SJSA1 (cell line): ENCODE measurements at regions not wholly inside any gene's neighbourhood (a gene's known extent, or its start where the extent isn't known, plus 50 kb on each side); places are given as distances from the start of the nearest gene placed in this dataset.

Source experiments
- DNase-seq, 2 experiments: peaks; one replicate each; pipeline ENCODE4 v3.0.0-alpha.2; 2015 to 2020; ENCODE audit warnings: low spot score in 2 of 2, low read depth in 1 of 2
- H3K27ac ChIP-seq: fragments of 250-450 bp; sonication (Bioruptor Pico); 2 replicates; pipeline ENCODE4 v1.5.1; 2020; ENCODE audit warnings: mild to moderate bottlenecking, moderate library complexity
- H3K27me3 ChIP-seq: fragments of 250-450 bp; sonication (Bioruptor Pico); replicated peaks from 2 replicates; pipeline ENCODE4 v1.5.1; 2020; ENCODE audit warnings: mild to moderate bottlenecking, moderate library complexity
- H3K36me3 ChIP-seq: fragments of 250-450 bp; sonication (Bioruptor Pico); 2 replicates; pipeline ENCODE4 v1.5.1; 2020; ENCODE audit warnings: mild to moderate bottlenecking
- H3K4me1 ChIP-seq: fragments of 250-450 bp; sonication (Bioruptor Pico); replicated peaks from 2 replicates; pipeline ENCODE4 v1.6.1; 2021; ENCODE audit warnings: mild to moderate bottlenecking
- H3K4me3 ChIP-seq: fragments of 250-450 bp; sonication (Bioruptor Pico); 2 replicates; pipeline ENCODE4 v1.5.1; 2020; ENCODE audit warnings: mild to moderate bottlenecking
- H3K9me3 ChIP-seq: fragments of 250-450 bp; sonication (Bioruptor Pico); replicated peaks from 2 replicates; pipeline ENCODE4 v1.5.1; 2020; ENCODE audit warnings: mild to moderate bottlenecking

GRCh38 chr11:29751618-29752017, 265.2 kb downstream of the KCNA4 start:
- Histone ChIP-seq H3K27ac (no peak overlapping the region), H3K9me3 (no peaks in the 10 kb centered on the region), H3K4me1 (no peaks in the 10 kb centered on the region), H3K4me3 (no peak overlapping the region), H3K36me3 (no peaks in the 10 kb centered on the region), H3K27me3 (no peaks in the 10 kb centered on the region; the same call in 1 of the 2 replicates)
- no peak for DNase-seq

- H3K27ac ChIP-seq, result no peak overlapping the region
- H3K4me1 ChIP-seq, result no peaks in the 10 kb centered on the region
- DNase-seq, result no peak
- H3K4me3 ChIP-seq, result no peak overlapping the region
- no peaks in the 10 kb centered on the region for H3K36me3 ChIP-seq
- no peaks in the 10 kb centered on the region for H3K9me3 ChIP-seq
- no peaks in the 10 kb centered on the region; the same call in 1 of the 2 replicates for H3K27me3 ChIP-seq
Measured at GRCh38 chr11:29750392-29750791, 266.4 kb downstream of the KCNA4 start.

- H3K36me3 ChIP-seq, result no peaks in the 10 kb centered on the region
Measured at GRCh38 chr11:29734287-29734686, 282.5 kb downstream of the KCNA4 start.

GRCh38 chr11:29713831-29714320, 303.0 kb downstream of the KCNA4 start:
- H3K36me3 ChIP-seq, result no peaks in the 10 kb centered on the region
- no peak overlapping the region for H3K27ac ChIP-seq
- no peak overlapping the region for H3K4me3 ChIP-seq
- no peaks in the 10 kb centered on the region for H3K9me3 ChIP-seq
- no peaks in the 10 kb centered on the region for H3K27me3 ChIP-seq
- no peaks in the 10 kb centered on the region for H3K4me1 ChIP-seq
- DNase-seq, result no peak

More at GRCh38 chr11:29734287-29734686, 282.5 kb downstream of the KCNA4 start:
- no peak for DNase-seq
- H3K27me3 ChIP-seq, result 0 out of 2 replicates have a peak, but pooled peaks cover 4% of the 10 kb centered on the region
- no peak overlapping the region for H3K27ac ChIP-seq
- no peaks in the 10 kb centered on the region for H3K4me1 ChIP-seq
- no peak overlapping the region for H3K4me3 ChIP-seq
- H3K9me3 ChIP-seq, result no peaks in the 10 kb centered on the region

- Histone ChIP-seq H3K36me3 (no peaks in the 10 kb centered on the region), H3K9me3 (no peaks in the 10 kb centered on the region), H3K27ac (no peak overlapping the region), H3K4me1 (no peaks in the 10 kb centered on the region), H3K4me3 (no peak overlapping the region), H3K27me3 (no peaks in the 10 kb centered on the region; the same call in 1 of the 2 replicates)
- no peak for DNase-seq
Measured at GRCh38 chr11:29712616-29713015, 304.2 kb downstream of the KCNA4 start.

- Histone ChIP-seq H3K27me3 (no peaks in the 10 kb centered on the region; the same call in 1 of the 2 replicates), H3K4me1 (no peaks in the 10 kb centered on the region), H3K9me3 (no peaks in the 10 kb centered on the region), H3K36me3 (no peaks in the 10 kb centered on the region), H3K4me3 (no peak overlapping the region), H3K27ac (no peak overlapping the region)
- no peak for DNase-seq
Measured at GRCh38 chr11:29707924-29708323, 308.9 kb downstream of the KCNA4 start.

- no peak for DNase-seq
- Histone ChIP-seq H3K9me3 (no peaks in the 10 kb centered on the region), H3K36me3 (no peaks in the 10 kb centered on the region), H3K27ac (no peak overlapping the region), H3K4me3 (no peak overlapping the region), H3K4me1 (no peaks in the 10 kb centered on the region), H3K27me3 (no peaks in the 10 kb centered on the region)
Measured at GRCh38 chr11:29685361-29685760, 331.5 kb downstream of the KCNA4 start.

GRCh38 chr11:29682856-29683255, 334.0 kb downstream of the KCNA4 start:
- H3K36me3 ChIP-seq, result no peaks in the 10 kb centered on the region
- no peaks in the 10 kb centered on the region for H3K27me3 ChIP-seq
- no peak for DNase-seq
- no peak overlapping the region for H3K27ac ChIP-seq
- no peaks in the 10 kb centered on the region for H3K9me3 ChIP-seq
- H3K4me1 ChIP-seq, result no peaks in the 10 kb centered on the region
- H3K4me3 ChIP-seq, result no peak overlapping the region

GRCh38 chr11:29679996-29680395, 336.8 kb downstream of the KCNA4 start:
- Histone ChIP-seq H3K27me3 (no peaks in the 10 kb centered on the region), H3K9me3 (no peaks in the 10 kb centered on the region), H3K4me1 (no peaks in the 10 kb centered on the region), H3K36me3 (no peaks in the 10 kb centered on the region), H3K27ac (no peak overlapping the region), H3K4me3 (no peak overlapping the region)
- DNase-seq, result no peak

- Histone ChIP-seq H3K36me3 (no peaks in the 10 kb centered on the region), H3K9me3 (no peaks in the 10 kb centered on the region), H3K27ac (no peak overlapping the region), H3K27me3 (no peaks in the 10 kb centered on the region), H3K4me3 (no peak overlapping the region), H3K4me1 (no peaks in the 10 kb centered on the region)
- no peak for DNase-seq
Measured at GRCh38 chr11:29676993-29677392, 339.8 kb downstream of the KCNA4 start.

GRCh38 chr11:29669310-29669709, 347.5 kb downstream of the KCNA4 start:
- no peaks in the 10 kb centered on the region for H3K9me3 ChIP-seq
- no peaks in the 10 kb centered on the region for H3K36me3 ChIP-seq
- no peak overlapping the region for H3K4me3 ChIP-seq
- no peaks in the 10 kb centered on the region for H3K4me1 ChIP-seq
- DNase-seq, result no peak
- no peaks in the 10 kb centered on the region for H3K27me3 ChIP-seq
- no peak overlapping the region for H3K27ac ChIP-seq

- H3K4me3 ChIP-seq, result no peak overlapping the region
- H3K4me1 ChIP-seq, result no peaks in the 10 kb centered on the region
- 0 out of 2 replicates have a peak, but pooled peaks cover 3% of the 10 kb centered on the region for H3K27me3 ChIP-seq
- no peak overlapping the region for H3K27ac ChIP-seq
- H3K9me3 ChIP-seq, result no peaks in the 10 kb centered on the region
- DNase-seq, result no peak
- H3K36me3 ChIP-seq, result no peaks in the 10 kb centered on the region
Measured at GRCh38 chr11:29657709-29658108, 359.1 kb downstream of the KCNA4 start.

- H3K4me3 ChIP-seq, result no peak overlapping the region
- H3K4me1 ChIP-seq, result no peaks in the 10 kb centered on the region
- DNase-seq, result no peak
- no peaks in the 10 kb centered on the region for H3K9me3 ChIP-seq
- no peak overlapping the region for H3K27ac ChIP-seq
- H3K36me3 ChIP-seq, result no peaks in the 10 kb centered on the region
- no peaks in the 10 kb centered on the region for H3K27me3 ChIP-seq
Measured at GRCh38 chr11:29656597-29656996, 360.2 kb downstream of the KCNA4 start.

- H3K27me3 ChIP-seq, result no peaks in the 10 kb centered on the region
- no peaks in the 10 kb centered on the region for H3K36me3 ChIP-seq
- H3K9me3 ChIP-seq, result no peaks in the 10 kb centered on the region
- no peak overlapping the region for H3K4me3 ChIP-seq
- no peak overlapping the region for H3K27ac ChIP-seq
- no peak for DNase-seq
- H3K4me1 ChIP-seq, result no peaks in the 10 kb centered on the region
Measured at GRCh38 chr11:29645373-29645772, 371.5 kb downstream of the KCNA4 start.

- no peaks in the 10 kb centered on the region for H3K4me1 ChIP-seq
- no peaks in the 10 kb centered on the region for H3K36me3 ChIP-seq
- no peak overlapping the region for H3K4me3 ChIP-seq
- H3K27ac ChIP-seq, result no peak overlapping the region
- H3K27me3 ChIP-seq, result 0 out of 2 replicates have a peak, but pooled peaks cover 3% of the 10 kb centered on the region
- no peaks in the 10 kb centered on the region for H3K9me3 ChIP-seq
- DNase-seq, result no peak
Measured at GRCh38 chr11:29641201-29641600, 375.6 kb downstream of the KCNA4 start.
